GM12878 (cell line): ENCODE measurements at regions not wholly inside any gene's neighbourhood (a gene's known extent, or its start where the extent isn't known, plus 50 kb on each side); places are given as distances from the start of the nearest gene placed in this dataset.

Experiments
- CHD4 ChIP-seq: fragments of 200-600 bp; sonication (generic); IDR thresholded peaks from 2 replicates; pipeline ENCODE4 v1.6.1; 2016; ENCODE audit warnings: mild to moderate bottlenecking
- ZNF207 ChIP-seq: fragments of 450-650 bp; IDR thresholded peaks from 2 replicates; pipeline ENCODE4 v1.6.1; 2014; ENCODE audit warnings: antibody characterized with exemption, mild to moderate bottlenecking, borderline replicate concordance
- TF ChIP-seq, protein P1 (sequence below), 3 experiments: IDR thresholded peaks in 2 of 3; conservative IDR thresholded peaks in 1 of 3; 2 replicates each; pipeline ENCODE4 v1.5.1; 2011; ENCODE audit warnings: low read depth in 3 of 3, low read length in 3 of 3, mild to moderate bottlenecking in 3 of 3, control low read depth in 2 of 3, moderate library complexity in 2 of 3, inconsistent platforms in 1 of 3, mixed read lengths in 1 of 3; ENCODE audit not compliant: control insufficient read depth in 2 of 3, insufficient read depth in 1 of 3; ENCODE audit errors: extremely low read depth in 1 of 3

- no peak for TF ChIP-seq CHD4
- TF ChIP-seq, protein P1, sequence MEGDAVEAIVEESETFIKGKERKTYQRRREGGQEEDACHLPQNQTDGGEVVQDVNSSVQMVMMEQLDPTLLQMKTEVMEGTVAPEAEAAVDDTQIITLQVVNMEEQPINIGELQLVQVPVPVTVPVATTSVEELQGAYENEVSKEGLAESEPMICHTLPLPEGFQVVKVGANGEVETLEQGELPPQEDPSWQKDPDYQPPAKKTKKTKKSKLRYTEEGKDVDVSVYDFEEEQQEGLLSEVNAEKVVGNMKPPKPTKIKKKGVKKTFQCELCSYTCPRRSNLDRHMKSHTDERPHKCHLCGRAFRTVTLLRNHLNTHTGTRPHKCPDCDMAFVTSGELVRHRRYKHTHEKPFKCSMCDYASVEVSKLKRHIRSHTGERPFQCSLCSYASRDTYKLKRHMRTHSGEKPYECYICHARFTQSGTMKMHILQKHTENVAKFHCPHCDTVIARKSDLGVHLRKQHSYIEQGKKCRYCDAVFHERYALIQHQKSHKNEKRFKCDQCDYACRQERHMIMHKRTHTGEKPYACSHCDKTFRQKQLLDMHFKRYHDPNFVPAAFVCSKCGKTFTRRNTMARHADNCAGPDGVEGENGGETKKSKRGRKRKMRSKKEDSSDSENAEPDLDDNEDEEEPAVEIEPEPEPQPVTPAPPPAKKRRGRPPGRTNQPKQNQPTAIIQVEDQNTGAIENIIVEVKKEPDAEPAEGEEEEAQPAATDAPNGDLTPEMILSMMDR (IDR thresholded peaks at IDR 0.05 in 2 of 3, conservative IDR thresholded peaks at IDR 0.05 in 1 of 3; ENCODE audit: control insufficient read depth in 2 of 3, extremely low read depth in 1 of 3, insufficient read depth in 1 of 3, low read depth in 3 of 3, low read length in 3 of 3) = no peak
- TF ChIP-seq ZNF207 = no peak
These were observed 60.5 kb upstream of the IGF1 start for GRCh38 chr12:102540815-102541385.
